GM19351 (cell line): ENCODE measurements at regions not wholly inside any gene's neighbourhood (a gene's known extent, or its start where the extent isn't known, plus 50 kb on each side); places are given as distances from the start of the nearest gene placed in this dataset.
A peak's percentile ranks its signal among the peaks of the same experiment; 100 is the strongest.

Experiments used
- ATAC-seq: cut with Tn5 transposase; IDR thresholded peaks from one replicate; pipeline ENCODE4 v1.9.1; 2021; ENCODE audit warnings: mild to moderate bottlenecking, moderate library complexity; ENCODE audit not compliant: unreplicated experiment

- ATAC-seq: no peak
These were observed 442.3 kb downstream of the FGF9 start for GRCh38 chr13:22112956-22113745.

GRCh38 chr13:22114630-22115311 is 443.9 kb downstream of the FGF9 start:
- peak; percentile 87 for ATAC-seq

GRCh38 chr13:22118158-22118557 is 447.3 kb downstream of the FGF9 start:
- no peak for ATAC-seq

- no peak for ATAC-seq
These were observed 449.8 kb downstream of the FGF9 start for GRCh38 chr13:22120646-22121045.

- ATAC-seq: peak; percentile 72
These were observed 450.4 kb downstream of the FGF9 start for GRCh38 chr13:22121146-22121739.

- peak; percentile 99 for ATAC-seq
These were observed 455.7 kb downstream of the FGF9 start for GRCh38 chr13:22126433-22127021.

GRCh38 chr13:22127277-22128164 is 456.6 kb downstream of the FGF9 start:
- no peak for ATAC-seq

GRCh38 chr13:22128441-22129408 is 457.9 kb downstream of the FGF9 start:
- ATAC-seq: no peak

GRCh38 chr13:22130254-22130653 is 459.4 kb downstream of the FGF9 start:
- ATAC-seq: no peak

GRCh38 chr13:22134261-22134660 is 463.4 kb downstream of the FGF9 start:
- no peak for ATAC-seq

- no peak for ATAC-seq
These were observed 464.6 kb downstream of the FGF9 start for GRCh38 chr13:22135446-22135845.

GRCh38 chr13:22137361-22138050 is 466.6 kb downstream of the FGF9 start:
- ATAC-seq: no peak

GRCh38 chr13:22138947-22139346 is 468.1 kb downstream of the FGF9 start:
- ATAC-seq: no peak

- no peak for ATAC-seq
These were observed 470.8 kb downstream of the FGF9 start for GRCh38 chr13:22141716-22142115.

- ATAC-seq: no peak
These were observed 472.8 kb downstream of the FGF9 start for GRCh38 chr13:22143671-22144070.

GRCh38 chr13:22144806-22145205 is 473.9 kb downstream of the FGF9 start:
- ATAC-seq: no peak

GRCh38 chr13:22148187-22148586 is 477.3 kb downstream of the FGF9 start:
- no peak for ATAC-seq

GRCh38 chr13:22152751-22153150 is 481.9 kb downstream of the FGF9 start:
- ATAC-seq: no peak

- no peak for ATAC-seq
These were observed 483.2 kb downstream of the FGF9 start for GRCh38 chr13:22154041-22154440.
